Cerebellar nuclear complex (tissue), 1 donor: ENCODE measurements at regions not wholly inside any gene's neighbourhood (a gene's known extent, or its start where the extent isn't known, plus 50 kb on each side); places are given as distances from the start of the nearest gene placed in this dataset.

ENCODE experiments used
- DNase-seq, 2 experiments: peaks; one replicate each; lab custom pipeline; 2025; lab: John Stamatoyannopoulos, UW

DNA sequence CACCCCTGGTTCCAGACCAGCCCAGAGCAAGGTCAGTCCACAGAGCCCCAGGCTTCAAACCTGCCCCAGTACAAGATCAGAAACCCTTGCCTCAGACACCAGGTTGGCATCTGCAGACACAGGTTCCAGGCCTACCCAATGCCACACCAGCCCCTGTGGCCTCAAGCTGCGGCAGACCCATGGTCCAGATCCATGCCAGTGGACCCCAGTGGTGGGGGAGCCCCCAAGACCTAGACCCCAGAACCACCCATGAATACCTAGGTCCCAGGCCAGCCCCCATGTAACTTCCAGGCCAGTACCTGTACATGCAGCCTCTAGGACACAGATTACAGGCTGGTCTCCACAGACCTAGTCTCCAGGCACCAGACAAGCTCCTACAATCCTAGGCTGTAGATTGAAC lies 1019.3 kb downstream of the JRKL start:
- no peak for DNase-seq

DNA sequence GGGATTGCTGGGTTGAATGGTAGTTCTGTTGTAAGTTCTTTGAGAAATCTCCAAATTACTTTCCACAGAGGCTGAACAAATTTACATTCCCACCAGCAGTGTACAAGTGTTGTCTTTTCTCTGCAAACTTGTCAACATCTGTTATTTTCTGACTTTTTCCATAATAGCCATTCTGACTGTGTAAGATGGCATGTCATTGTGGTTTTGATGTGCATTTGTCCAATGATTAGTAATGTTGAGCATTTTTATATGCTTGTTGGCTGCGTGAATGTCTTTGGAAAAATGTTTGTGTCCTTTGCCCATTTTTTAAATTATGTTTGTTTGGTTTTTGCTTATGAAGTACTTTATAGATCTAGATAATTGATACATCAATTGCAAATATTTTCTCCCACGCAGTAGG lies 1025.0 kb downstream of the JRKL start:
- no peak for DNase-seq

DNA sequence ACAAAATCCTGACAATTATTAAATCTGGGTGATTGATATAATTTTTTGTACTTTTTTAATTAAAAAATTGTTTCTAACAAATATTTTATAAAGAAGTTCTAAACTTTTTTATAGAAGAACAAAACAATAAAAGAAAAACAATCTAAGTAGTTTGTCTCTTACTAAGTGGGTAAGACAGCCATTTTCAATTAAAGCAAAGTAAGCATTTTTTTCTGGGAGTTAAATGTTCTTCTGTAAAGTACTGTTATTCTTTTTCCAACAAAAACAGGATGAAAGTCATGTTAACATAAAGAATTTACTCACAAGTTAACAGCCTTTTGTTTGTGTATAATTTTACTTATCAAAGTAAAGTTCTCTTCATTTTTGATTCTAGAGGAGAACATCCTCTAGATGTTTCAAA lies 1029.9 kb downstream of the JRKL start:
- no peak for DNase-seq

DNA sequence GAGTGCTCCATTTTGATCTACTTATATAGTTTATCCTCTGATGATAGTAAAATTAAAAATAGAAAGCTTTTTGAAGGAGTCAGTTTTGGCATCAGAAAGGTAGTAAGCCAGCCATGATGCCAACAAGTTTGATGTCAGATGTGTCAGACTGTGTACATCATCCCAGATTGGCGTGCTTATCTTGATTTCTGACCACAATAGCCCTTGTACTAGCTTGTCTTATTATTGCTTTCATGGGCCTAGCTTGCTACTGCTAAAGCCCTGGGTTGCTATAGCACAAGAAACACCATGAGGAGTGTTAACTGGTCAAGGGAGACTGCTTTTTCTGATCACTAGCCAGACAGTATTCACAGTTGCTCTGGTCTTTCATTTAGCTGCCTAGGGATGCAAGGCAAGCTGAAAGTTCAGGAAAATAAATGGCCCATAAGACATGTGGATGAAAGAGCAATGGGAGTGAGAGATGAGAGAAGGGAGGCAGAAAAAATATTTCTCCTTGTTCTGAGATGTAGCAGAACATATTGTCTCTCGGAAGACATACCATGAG lies 1038.5 kb downstream of the JRKL start:
- DNase-seq, result no peak

DNA sequence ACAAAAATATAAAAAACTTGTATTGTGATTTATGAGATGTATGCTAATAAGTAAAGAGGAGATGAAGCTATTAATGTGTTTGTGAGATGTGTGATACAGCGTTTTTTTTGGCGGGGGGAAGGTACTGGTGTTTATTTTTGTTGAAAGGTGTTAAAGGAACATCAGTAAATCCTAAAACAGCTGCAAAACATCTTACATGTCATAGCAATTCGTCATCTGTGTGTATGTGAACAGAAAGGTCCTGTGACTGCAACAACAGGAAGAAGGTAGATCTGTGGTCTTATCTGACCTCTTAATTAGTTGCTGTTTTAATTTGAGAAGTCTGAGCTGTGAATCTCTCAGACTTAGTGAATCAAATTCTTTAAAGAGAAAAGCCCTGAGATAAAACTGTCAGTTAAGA lies 1041.1 kb downstream of the JRKL start:
- no peak for DNase-seq

DNA sequence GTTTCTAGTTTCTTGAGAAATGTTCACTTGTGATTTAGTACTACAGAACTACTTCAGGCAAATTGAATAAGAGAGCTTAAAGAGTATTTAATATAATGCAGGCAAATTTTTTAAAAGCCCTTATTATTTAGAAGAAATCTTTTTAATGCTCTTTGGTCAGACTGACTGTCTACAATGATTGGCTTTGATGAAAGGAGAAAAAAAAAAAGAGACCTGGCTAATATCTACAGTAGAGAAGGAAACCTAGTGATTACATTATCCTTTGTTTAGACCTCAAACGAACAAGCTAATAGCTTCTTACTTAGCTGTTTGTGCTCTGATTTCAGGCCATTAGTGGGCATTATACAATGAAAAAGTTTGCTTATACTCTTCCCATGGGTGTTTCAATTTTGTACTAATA lies 1043.1 kb downstream of the JRKL start:
- DNase-seq, result no peak

DNA sequence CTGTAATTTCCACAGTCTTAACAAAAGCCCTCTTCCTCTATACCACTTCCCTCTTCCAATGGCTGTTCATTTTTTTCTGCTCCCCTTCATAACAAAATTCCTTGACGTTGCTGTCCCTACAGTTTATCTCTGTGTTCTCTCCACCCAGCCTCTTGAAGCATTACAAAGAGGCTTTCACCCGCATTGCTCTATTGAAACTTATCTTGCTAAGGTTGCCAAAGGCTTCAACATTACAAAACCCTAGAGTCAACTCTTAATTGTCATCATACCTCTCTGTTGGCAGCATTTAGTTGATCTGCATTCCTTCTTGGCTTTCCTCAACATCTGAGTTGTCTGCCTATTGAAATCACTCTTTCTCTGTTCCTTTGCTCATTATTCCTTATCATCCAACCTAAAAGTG lies 1055.7 kb downstream of the JRKL start:
- DNase-seq, result no peak

DNA sequence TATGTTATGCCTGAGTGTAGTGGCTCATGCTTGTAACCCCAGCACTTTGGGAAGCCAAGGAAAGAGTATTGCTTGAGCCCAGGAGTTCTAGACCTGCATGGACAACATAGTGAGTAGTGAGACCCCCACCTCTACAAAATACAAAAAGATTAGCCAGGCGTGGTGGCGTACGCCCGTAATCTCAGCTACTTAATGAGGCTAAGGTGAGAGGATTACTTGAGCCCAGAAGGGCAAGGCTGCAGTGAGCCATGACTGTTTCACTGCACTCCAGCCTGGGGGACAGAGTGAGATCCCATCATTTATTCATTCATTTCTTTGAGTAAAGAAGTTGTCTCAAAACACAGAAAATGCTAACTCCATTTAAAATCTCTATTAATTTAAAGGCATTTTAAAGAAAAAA lies 1061.6 kb downstream of the JRKL start:
- no peak for DNase-seq

DNA sequence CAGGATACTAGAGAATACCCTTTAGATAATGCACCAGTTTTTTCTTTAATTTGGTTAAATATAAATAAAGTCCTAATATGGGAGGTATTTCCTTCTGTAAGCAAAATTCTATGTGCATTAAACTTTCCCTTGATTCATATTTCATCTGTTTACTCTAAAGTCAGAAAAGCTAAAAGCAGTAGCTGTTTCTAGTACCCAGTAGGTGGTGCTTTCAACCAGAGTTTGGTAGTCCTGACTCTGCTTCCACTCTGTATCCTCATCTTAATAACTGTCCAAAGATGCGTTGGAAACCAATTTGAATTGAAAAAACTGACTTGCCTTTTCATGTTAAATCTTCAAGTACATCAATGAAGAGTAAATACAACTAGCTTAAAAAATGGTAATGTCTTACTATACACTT lies 1065.2 kb downstream of the JRKL start:
- no peak for DNase-seq

DNA sequence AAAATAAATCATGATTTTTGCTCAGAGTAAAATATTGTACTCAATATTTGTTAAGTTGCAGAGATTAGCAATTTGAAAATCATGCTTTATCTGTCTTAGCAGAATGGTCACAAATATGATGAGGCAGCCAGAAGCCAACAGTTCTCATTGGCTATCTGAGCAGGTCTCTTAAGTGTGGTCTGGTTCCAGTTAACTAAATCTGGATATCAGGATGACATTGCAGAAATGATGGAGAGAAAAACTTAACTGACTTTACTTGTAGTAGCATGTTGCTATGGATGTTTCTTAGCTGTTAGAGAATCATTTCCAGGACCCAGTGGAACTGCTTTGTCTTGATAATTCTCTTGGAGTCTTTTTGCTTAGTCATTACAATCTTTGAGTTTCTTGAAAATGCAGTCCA lies 1070.3 kb downstream of the JRKL start:
- no peak for DNase-seq

DNA sequence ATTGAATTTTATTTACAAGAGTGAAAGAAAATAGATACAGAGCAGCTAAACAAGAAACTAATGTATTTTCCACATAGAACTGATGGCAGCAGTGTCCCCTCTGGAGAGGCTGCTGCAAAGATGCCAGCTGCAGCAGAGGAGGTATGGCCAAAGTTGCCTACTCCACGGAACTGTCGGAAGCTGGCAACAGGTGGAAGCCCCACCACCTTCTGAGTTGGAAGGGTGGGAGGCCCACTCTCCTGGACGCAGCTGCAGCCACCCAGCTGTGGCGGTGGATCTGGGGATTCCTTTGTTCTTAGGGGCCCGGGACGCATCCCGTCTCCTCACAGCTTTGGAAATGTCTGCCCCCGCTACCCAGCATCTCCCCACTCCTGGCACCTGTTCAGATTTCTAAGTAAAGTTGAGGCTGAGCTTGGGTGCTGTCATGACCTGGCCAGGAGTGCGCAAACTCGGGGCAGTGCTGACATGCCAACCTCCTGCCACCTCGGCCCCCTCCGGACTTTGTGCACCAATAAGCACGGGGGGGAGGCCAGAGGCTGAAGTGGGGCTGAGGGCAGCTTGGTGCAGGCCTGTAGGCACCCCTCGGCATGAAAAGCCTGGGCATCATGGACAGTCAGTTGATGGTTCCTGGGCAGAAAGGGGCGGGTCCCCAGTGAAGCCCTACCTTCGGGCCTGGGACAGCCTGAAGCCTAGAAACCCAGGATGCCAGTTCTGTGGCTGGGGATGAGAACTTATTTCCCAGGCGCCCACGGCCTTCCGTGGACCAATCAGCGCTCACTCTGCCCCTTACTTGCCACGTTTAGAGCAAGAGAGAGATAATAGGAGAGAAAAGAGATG lies 1071.4 kb downstream of the JRKL start:
- DNase-seq, result no peak

DNA sequence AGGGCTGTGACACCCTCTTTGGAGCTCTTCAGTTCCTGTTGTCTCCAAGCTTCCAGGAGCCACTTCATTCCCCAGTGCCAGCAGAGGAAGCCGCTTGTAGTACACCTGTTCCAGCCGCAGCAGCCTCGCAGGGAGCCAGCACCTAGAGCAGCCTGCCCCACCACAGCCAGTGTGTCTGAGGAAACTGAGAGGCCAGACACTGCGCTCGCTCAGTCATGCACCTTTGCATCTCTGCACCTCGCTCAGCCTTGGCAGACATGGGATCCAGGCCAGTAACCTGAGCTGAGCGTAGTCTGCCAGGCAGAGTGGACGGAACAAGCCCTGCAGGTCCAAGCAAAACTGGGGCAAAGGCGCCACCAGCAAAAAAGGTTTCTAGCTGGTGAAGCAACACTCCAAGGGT lies 1072.1 kb downstream of the JRKL start:
- no peak for DNase-seq

DNA sequence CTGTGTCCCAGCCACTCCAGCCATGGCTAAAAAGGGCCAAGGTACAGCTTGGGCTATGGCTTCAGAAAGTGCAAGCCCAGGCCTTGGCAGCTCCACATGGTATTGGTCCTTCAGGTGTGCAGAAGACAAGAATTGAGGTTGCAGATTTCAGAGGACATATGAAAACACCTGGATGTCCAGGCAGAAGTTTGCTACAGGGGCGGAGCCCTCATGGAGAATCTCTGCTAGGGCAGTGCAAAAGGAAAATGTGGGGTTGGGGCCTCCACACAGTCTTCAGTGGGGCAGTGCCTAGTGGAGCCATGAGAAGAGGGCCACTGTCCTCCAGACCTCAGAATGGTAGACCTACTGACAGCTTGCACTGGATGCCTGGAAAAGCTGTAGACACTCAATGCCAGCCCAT lies 1074.1 kb downstream of the JRKL start:
- no peak for DNase-seq

DNA sequence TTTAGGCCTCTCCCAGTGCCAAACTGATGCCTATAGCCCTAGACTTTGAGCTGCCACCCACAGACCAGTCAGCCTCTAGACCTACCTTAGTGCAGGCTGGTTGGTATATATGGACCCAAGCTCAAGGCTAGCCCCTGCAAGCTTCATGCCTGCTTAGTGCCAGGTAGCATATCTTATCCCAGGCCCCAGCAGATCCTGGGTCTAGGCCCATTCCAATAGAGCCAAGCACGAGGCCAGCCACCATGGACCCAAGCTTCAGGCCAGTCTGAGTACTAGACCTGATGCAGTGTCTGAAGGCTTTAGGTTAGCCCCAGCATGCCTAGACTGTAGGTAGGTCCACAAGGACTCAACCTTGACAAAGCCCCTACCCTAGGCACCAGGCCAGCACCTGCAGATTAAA lies 1081.7 kb downstream of the JRKL start:
- no peak for DNase-seq

DNA sequence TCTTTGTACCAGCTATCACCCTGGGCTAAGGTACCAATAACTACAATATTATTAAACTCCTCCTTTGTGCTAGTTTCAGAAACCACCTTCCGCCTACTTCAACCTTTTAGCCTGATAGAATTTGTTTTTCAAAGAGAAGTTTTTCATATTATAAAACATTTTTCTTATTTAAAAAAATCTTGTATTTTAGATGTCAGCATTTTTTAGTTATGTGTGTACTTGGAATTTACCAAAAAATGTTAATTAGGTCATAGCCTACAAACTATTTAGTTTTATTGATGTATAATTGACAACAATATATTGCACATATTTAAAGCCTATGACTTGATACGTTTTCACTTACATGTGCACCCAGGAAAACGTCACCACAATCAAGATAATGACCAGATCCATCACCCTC lies 1097.6 kb downstream of the JRKL start:
- no peak for DNase-seq

DNA sequence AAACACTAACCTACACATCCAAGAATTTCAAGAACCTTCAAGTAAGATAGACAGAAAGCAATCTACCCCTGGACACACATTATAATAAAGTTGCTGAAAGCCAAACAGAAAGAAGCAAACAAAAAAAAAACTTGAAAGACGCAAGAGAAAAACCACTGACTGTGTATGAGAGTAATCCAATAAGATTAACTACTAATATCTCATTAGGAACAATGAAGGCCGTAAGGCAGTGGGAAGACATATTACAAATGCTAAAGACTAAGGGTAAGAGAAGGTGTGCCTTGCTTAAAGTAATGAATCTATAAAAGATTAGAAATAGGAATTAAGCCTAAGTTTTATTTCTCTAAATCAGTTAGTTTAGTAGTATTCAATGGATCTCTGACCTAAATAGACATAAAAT lies 1109.1 kb downstream of the JRKL start:
- DNase-seq, result no peak

DNA sequence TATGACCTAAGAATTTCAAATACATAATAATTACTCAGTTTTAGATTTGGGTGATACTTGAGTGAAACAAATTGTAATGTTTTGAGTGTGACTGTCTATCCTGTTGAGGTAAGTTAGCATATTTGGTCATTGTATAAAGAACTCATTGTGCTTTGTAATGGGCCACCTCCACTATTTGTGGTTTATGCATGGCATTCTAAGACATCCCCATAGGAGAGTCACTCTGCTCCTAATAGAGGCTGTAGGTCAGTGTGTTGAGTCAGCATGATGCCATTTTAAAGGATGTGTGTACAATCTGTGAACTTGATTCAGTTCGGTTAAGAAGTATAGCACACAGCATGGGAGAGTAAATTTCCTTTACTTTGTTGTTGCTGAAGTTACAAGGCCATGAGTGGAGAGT lies 1112.4 kb downstream of the JRKL start:
- no peak for DNase-seq

DNA sequence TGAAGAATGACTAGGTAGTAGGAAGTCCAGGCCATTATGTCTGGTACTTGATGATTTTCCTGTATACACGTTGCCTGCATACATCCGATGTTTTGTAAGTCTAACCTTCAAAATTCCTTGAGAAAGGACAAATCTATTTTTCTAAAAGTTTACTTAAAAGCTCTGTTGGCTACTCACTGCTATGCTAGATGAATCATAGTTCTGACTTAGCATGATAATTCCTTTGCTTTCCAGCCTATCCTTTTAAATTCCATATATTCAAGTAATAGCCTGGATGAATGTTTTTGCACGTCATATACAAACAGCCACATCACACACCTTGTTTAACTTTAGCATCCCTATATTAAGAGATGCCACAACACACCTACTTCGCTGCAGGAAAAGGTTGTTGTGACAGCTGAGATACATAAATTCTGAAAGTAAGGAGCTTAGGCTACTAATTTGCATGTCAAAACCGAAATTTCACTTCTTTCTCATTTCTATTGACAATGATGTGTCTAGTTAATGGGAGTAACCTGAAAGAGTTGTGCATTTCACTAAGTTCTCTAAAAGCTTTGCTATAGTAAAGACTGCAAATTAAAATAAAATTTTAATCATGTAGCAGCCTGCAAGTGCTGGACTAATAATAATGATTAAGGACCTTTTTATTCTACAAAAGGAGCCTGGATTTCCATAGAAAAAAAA lies 1116.4 kb downstream of the JRKL start:
- no peak for DNase-seq

DNA sequence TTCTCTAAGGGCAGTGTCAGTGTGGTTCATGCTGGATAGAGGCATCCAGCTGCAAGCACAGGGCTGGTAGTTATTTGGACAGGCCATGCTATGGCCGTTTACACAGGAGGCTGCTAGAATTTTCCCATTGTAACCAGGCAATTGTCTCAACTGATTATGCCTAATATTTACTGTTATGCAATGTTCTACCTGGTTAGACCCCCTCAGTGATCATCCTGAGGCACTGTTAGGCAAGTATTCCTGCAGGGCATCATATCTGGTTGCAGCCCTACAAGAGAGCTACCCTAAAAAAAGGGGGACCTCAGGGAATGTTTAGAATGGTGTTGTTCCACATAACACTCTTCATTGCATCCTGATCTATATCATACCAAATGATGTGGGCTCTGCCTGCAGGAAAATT lies 1124.6 kb downstream of the JRKL start:
- DNase-seq, result no peak

DNA sequence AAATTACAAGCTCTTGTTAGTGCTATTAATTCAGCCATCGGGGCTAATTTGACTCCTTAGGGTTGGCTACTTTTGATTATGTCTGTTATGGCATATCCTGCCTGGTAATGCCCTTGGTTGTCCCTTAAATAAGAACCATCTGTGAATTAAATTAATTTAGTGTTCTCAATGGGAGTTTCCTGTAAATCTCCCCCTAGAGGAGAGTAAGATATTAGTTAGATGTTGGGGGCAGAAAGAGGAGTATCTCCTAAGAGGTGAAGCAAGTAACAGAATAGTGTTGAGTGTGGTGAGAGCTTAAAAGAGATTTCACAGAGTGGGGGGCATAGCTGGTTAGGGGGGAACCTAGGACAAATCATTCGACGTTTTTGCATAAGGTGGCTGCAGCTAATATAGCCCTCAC lies 1126.9 kb downstream of the JRKL start:
- no peak for DNase-seq

DNA sequence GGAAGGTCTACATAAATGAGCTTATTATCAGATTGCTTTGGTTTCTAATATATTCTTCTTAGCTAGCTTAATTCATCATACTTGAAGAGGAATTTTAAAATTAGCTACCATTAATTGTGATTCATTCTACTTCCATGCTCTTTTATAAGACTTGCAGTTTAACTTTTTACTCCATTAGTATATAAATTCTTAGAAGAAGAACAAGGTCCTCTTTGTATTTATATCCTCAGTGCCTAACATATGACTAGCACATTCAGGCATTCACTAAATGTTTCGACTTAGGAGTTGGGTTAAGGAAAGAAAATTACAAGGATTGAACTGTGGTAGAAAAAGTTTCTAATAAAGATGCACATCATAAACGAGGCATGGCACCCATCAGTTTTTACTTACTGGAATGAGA lies 1135.5 kb downstream of the JRKL start:
- no peak for DNase-seq

DNA sequence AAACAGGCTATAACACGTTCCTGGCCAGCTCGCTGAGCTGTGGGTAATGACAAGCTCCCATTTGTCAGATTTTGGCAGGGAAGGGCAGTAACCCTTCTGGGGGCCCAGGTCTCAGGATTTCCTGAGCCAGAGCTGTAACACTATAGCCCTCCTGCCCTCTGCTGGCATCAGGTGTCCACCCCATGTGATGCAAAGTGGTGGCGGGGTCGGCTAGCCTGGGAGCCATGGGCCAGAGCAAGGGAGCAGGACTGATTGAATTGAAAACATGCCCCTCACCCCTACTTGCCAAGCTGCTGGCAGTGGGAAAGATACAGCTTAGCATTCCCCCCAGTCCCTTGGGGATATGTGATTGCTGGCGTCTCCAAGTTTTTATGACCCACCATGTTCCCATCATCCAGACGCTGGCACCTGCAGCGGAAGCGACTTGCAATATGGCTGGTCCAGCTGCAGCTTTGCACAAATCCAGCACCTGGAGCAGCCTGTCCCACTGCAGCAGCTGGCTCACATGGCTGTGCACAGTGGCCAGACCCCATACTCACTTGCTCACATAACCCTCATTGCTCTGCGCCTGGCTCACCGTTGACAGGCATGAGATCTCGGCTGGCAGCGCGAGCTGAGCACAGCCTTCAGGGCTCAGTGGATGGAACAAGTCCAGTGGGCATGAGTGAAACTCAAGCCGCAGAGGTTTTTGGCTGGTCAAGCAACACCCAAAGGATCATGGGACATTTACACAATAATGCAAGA lies 1147.8 kb downstream of the JRKL start:
- DNase-seq, result no peak

DNA sequence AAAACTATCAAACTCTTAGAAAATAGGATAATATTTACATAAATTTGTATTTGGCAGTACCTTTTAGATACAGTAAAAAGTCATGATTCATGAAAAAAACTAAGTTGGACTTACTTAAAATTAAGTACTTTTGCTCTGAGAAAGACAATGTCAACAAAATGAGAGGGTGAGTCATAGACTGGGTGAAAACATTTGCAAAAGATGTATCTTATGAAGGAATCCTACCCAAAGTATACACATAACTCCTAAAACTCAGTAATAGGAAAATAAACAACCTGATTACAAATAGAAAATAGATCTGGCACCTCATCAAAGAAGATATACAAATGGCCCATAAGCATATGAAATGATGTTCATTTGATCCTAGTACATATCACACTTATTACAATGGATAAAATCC lies 1154.6 kb downstream of the JRKL start:
- no peak for DNase-seq
